H9 (cell line): ENCODE measurements at regions not wholly inside any gene's neighbourhood (a gene's known extent, or its start where the extent isn't known, plus 50 kb on each side); places are given as distances from the start of the nearest gene placed in this dataset.

Experiments
- DNase-seq: peaks from one replicate; pipeline ENCODE4 v3.0.0-alpha.2; 2017
- H2AFZ ChIP-seq: one replicate; pipeline ENCODE4 v1.6.1; 2013; ENCODE audit warnings: mild to moderate bottlenecking, low read length, control low read depth, moderate library complexity
- H2AK5ac ChIP-seq: 2 replicates; pipeline ENCODE4 v1.6.1; 2013; ENCODE audit warnings: low read length, control low read depth, mixed read lengths; ENCODE audit not compliant: insufficient read length
- H2BK120ac ChIP-seq: one replicate; pipeline ENCODE4 v1.6.1; 2013; ENCODE audit warnings: low read depth, mild to moderate bottlenecking, low read length, control low read depth, inconsistent platforms; ENCODE audit not compliant: poor library complexity, severe bottlenecking
- H2BK12ac ChIP-seq: 2 replicates; pipeline ENCODE4 v1.6.1; 2013; ENCODE audit warnings: low read length, control low read depth, mixed read lengths, low read depth; ENCODE audit not compliant: insufficient read length
- H2BK15ac ChIP-seq: 2 replicates; pipeline ENCODE4 v1.6.1; 2013; ENCODE audit warnings: low read depth, low read length, control low read depth
- H2BK20ac ChIP-seq: one replicate; pipeline ENCODE4 v1.6.1; 2013; ENCODE audit warnings: low read depth, mild to moderate bottlenecking, low read length, control low read depth, inconsistent platforms; ENCODE audit not compliant: poor library complexity, severe bottlenecking
- H2BK5ac ChIP-seq: 2 replicates; pipeline ENCODE4 v1.6.1; 2013; ENCODE audit warnings: low read length, control low read depth, mixed read lengths; ENCODE audit not compliant: insufficient read length
- H3K14ac ChIP-seq: 2 replicates; pipeline ENCODE4 v1.6.1; 2013; ENCODE audit warnings: low read length, control low read depth; ENCODE audit not compliant: insufficient read depth
- H3K18ac ChIP-seq: 2 replicates; pipeline ENCODE4 v1.6.1; 2013; ENCODE audit warnings: low read depth, mild to moderate bottlenecking, mixed read lengths, low read length, control low read depth; ENCODE audit not compliant: insufficient read length
- H3K23ac ChIP-seq: 2 replicates; pipeline ENCODE4 v1.6.1; 2013; ENCODE audit warnings: low read length, control low read depth, mixed read lengths, low read depth; ENCODE audit not compliant: insufficient read length
- H3K23me2 ChIP-seq: 2 replicates; pipeline ENCODE4 v1.6.1; 2013; ENCODE audit warnings: low read depth, mild to moderate bottlenecking, mixed read lengths, low read length, control low read depth; ENCODE audit not compliant: insufficient read length, poor library complexity, severe bottlenecking
- H3K27ac ChIP-seq: 2 replicates; pipeline ENCODE4 v1.5.1; 2013; ENCODE audit warnings: low read length, control low read depth, mixed read lengths, low read depth; ENCODE audit not compliant: insufficient read length
- H3K27me3 ChIP-seq: 2 replicates; pipeline ENCODE4 v1.6.1; 2013; ENCODE audit warnings: low read length, control low read depth, inconsistent platforms; ENCODE audit not compliant: insufficient read depth
- H3K4ac ChIP-seq: 2 replicates; pipeline ENCODE4 v1.6.1; 2013; ENCODE audit warnings: low read depth, mild to moderate bottlenecking, control low read depth, inconsistent platforms, low read length, moderate library complexity
- H3K4me1 ChIP-seq: 2 replicates; pipeline ENCODE4 v1.6.1; 2013; ENCODE audit warnings: low read length, control low read depth, inconsistent platforms; ENCODE audit not compliant: insufficient read depth
- H3K4me2 ChIP-seq: 2 replicates; pipeline ENCODE4 v1.6.1; 2013; ENCODE audit warnings: low read length, control low read depth, mixed read lengths; ENCODE audit not compliant: insufficient read length, insufficient read depth
- H3K56ac ChIP-seq: 2 replicates; pipeline ENCODE4 v1.6.1; 2013; ENCODE audit warnings: low read depth, mild to moderate bottlenecking, mixed read lengths, low read length, control low read depth; ENCODE audit not compliant: insufficient read length
- H3K79me1 ChIP-seq: 2 replicates; pipeline ENCODE4 v1.6.1; 2013; ENCODE audit warnings: low read depth, mild to moderate bottlenecking, moderate library complexity, low read length, control low read depth, inconsistent platforms; ENCODE audit not compliant: insufficient read depth, poor library complexity, severe bottlenecking
- H3K79me2 ChIP-seq: 2 replicates; pipeline ENCODE4 v1.6.1; 2013; ENCODE audit warnings: low read length, control low read depth, inconsistent platforms; ENCODE audit not compliant: insufficient read depth
- H3K9ac ChIP-seq: 2 replicates; pipeline ENCODE4 v1.6.1; 2013; ENCODE audit warnings: low read length, control low read depth, mixed read lengths; ENCODE audit not compliant: insufficient read length; ENCODE audit errors: extremely low read depth
- H3K9me3 ChIP-seq: one replicate; pipeline ENCODE4 v1.6.1; 2013; ENCODE audit warnings: low read depth, low read length, inconsistent platforms; ENCODE audit not compliant: control insufficient read depth
- H3T11ph ChIP-seq: one replicate; pipeline ENCODE4 v1.6.1; 2013; ENCODE audit warnings: mild to moderate bottlenecking, low read length, control low read depth, inconsistent platforms
- H4K20me1 ChIP-seq: one replicate; pipeline ENCODE4 v1.6.1; 2013; ENCODE audit not compliant: control insufficient read depth, insufficient read length, insufficient read depth
- H4K5ac ChIP-seq: 2 replicates; pipeline ENCODE4 v1.6.1; 2013; ENCODE audit warnings: low read depth, mild to moderate bottlenecking, mixed read lengths, low read length, control low read depth; ENCODE audit not compliant: insufficient read length
- H4K8ac ChIP-seq: replicated peaks from 2 replicates; pipeline ENCODE4 v1.6.1; 2013; ENCODE audit warnings: low read length, control low read depth, mixed read lengths, low read depth; ENCODE audit not compliant: insufficient read length
- H4K91ac ChIP-seq: 2 replicates; pipeline ENCODE4 v1.6.1; 2013; ENCODE audit warnings: low read depth, mild to moderate bottlenecking, moderate library complexity, mixed read lengths, low read length, control low read depth; ENCODE audit not compliant: insufficient read length
- H3K27ac Mint-ChIP-seq, 3 experiments: 2 replicates in 2 of 3; 3 replicates in 1 of 3; pipeline ENCODE4 v1.8.0; 2020 to 2021; ENCODE audit warnings: mixed read lengths in 3 of 3, mild to moderate bottlenecking in 1 of 3, moderate library complexity in 1 of 3
- H3K27me3 Mint-ChIP-seq: 2 replicates; pipeline ENCODE4 v1.8.0; 2021; ENCODE audit warnings: low read depth, mild to moderate bottlenecking, moderate library complexity, mixed read lengths
- H3K36me3 Mint-ChIP-seq, 3 experiments: 2 replicates in 2 of 3; 3 replicates in 1 of 3; pipeline ENCODE4 v1.8.0; 2020 to 2021; ENCODE audit warnings: low read depth in 3 of 3, mixed read lengths in 3 of 3; ENCODE audit not compliant: insufficient read depth in 1 of 3
- H3K4me1 Mint-ChIP-seq, 2 experiments: 2 replicates each; pipeline ENCODE4 v1.8.0; 2020; ENCODE audit warnings: mixed read lengths in 2 of 2
- H3K4me3 Mint-ChIP-seq, 2 experiments: 2 replicates in 1 of 2; 3 replicates in 1 of 2; pipeline ENCODE4 v1.8.0; 2020 to 2021; ENCODE audit warnings: mild to moderate bottlenecking in 2 of 2, mixed read lengths in 2 of 2, moderate library complexity in 1 of 2
- H3K9me3 Mint-ChIP-seq, 2 experiments: 2 replicates in 1 of 2; 3 replicates in 1 of 2; pipeline ENCODE4 v1.8.0; 2020; ENCODE audit warnings: mild to moderate bottlenecking in 2 of 2, mixed read lengths in 2 of 2, moderate library complexity in 1 of 2
- WGBS: extraction: QIAGEN DNeasy Blood & Tissue Kit; methylation state at CpG from one replicate; pipeline ENCODE4 v1.1.7; 2013; ENCODE audit warnings: missing lambda C conversion rate, low lambda C conversion rate, mixed read lengths; ENCODE audit not compliant: insufficient read length; ENCODE audit errors: extremely low coverage; 5-methylcytosine and 5-hydroxymethylcytosine counted together
- TF ChIP-seq, protein P1 (sequence below): fragments of 200-600 bp; sonication (generic); conservative IDR thresholded peaks from 3 replicates; pipeline ENCODE4 v1.8.0; 2021; ENCODE audit warnings: antibody characterized with exemption, mild to moderate bottlenecking

DNA sequence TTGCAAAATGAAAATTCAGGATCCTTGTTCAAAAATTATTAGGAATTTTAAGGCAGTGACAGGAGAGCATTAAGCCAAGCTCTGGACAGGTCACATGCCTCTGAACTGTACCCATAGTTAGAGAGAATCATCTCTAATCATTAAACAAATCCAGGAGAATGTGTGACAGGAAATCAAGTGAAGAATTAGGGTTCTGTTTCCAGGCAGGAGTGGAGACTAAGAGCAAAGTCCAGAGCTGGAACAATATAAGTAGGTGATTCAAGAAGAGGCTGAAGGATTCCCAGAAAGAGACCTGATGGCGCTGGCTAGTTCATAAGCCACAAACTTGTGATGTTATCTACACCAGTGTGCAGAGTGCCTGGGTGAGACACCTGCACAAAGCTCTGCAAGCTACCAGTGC, 104.6 kb upstream of the PRKG2 start:
- no peaks in the 10 kb centered on the region for H3K79me2 ChIP-seq
- H2BK120ac ChIP-seq: no peak overlapping the region
- no peak overlapping the region for H3K56ac ChIP-seq
- no peak overlapping the region for H3K27ac Mint-ChIP-seq
- no peak overlapping the region for H3K4me3 Mint-ChIP-seq
- no peak overlapping the region for H2BK12ac ChIP-seq
- H3K18ac ChIP-seq: no peak overlapping the region
- H3K79me1 ChIP-seq: no peaks in the 10 kb centered on the region
- H3K36me3 Mint-ChIP-seq: no peaks in the 10 kb centered on the region; a peak in 1 of 7 replicates
- H3K23ac ChIP-seq: no peak overlapping the region
- H3K23me2 ChIP-seq: no peaks in the 10 kb centered on the region
- WGBS: no CpG with 5 or more reads among the region's 1 CpG
- no peaks in the 10 kb centered on the region for H3K4me1 ChIP-seq
- no peak for DNase-seq
- H2BK15ac ChIP-seq: no peak overlapping the region
- H2AK5ac ChIP-seq: no peak overlapping the region
- TF ChIP-seq, protein P1, sequence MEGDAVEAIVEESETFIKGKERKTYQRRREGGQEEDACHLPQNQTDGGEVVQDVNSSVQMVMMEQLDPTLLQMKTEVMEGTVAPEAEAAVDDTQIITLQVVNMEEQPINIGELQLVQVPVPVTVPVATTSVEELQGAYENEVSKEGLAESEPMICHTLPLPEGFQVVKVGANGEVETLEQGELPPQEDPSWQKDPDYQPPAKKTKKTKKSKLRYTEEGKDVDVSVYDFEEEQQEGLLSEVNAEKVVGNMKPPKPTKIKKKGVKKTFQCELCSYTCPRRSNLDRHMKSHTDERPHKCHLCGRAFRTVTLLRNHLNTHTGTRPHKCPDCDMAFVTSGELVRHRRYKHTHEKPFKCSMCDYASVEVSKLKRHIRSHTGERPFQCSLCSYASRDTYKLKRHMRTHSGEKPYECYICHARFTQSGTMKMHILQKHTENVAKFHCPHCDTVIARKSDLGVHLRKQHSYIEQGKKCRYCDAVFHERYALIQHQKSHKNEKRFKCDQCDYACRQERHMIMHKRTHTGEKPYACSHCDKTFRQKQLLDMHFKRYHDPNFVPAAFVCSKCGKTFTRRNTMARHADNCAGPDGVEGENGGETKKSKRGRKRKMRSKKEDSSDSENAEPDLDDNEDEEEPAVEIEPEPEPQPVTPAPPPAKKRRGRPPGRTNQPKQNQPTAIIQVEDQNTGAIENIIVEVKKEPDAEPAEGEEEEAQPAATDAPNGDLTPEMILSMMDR: no peak
- no peaks in the 10 kb centered on the region for H3K4me1 Mint-ChIP-seq
- no peak overlapping the region for H2AFZ ChIP-seq
- no peak overlapping the region for H3T11ph ChIP-seq
- H4K91ac ChIP-seq: no peak overlapping the region
- no peaks in the 10 kb centered on the region for H3K27me3 ChIP-seq
- H4K20me1 ChIP-seq: no peaks in the 10 kb centered on the region
- no peak overlapping the region for H3K9ac ChIP-seq
- H2BK5ac ChIP-seq: no peak overlapping the region
- peaks cover 5% of the 10 kb centered on the region; the same call in 1 of the 2 replicates for H3K27me3 Mint-ChIP-seq
- peaks cover 0 to under 1% of the 10 kb centered on the region in 2 experiments; a peak in 2 of 5 replicates for H3K9me3 Mint-ChIP-seq
- H3K4ac ChIP-seq: no peak overlapping the region
- H3K9me3 ChIP-seq: no peaks in the 10 kb centered on the region
- H3K14ac ChIP-seq: no peak overlapping the region
- no peak overlapping the region for H4K8ac ChIP-seq
- H4K5ac ChIP-seq: no peak overlapping the region
- H2BK20ac ChIP-seq: no peak overlapping the region
- no peak overlapping the region for H3K27ac ChIP-seq
- H3K4me2 ChIP-seq: no peak overlapping the region
